ENCODE measurements at regions not wholly inside any gene's neighbourhood (a gene's known extent, or its start where the extent isn't known, plus 50 kb on each side); places are given as distances from the start of the nearest gene placed in this dataset.

DNA sequence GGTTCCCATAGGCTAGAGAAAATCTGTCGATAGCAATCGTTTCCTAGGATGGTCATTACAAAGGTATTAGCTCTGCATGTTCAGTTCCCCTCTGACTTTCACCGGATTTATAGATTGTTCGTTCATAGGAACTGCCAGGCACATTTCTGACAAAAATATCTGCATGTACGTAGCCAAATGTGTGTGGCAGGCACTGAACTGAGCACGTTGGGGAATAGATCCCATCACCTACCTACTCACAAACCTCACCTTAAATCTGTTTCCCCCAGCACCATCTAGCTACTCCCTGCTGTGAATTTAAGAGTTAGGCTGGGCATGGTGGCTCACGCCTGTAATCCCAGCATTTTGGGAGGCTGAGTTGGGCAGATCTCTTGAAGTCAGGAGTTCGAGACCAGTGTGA, 64.5 kb upstream of the TANC2 start:
- TF ChIP-seq, protein P1, sequence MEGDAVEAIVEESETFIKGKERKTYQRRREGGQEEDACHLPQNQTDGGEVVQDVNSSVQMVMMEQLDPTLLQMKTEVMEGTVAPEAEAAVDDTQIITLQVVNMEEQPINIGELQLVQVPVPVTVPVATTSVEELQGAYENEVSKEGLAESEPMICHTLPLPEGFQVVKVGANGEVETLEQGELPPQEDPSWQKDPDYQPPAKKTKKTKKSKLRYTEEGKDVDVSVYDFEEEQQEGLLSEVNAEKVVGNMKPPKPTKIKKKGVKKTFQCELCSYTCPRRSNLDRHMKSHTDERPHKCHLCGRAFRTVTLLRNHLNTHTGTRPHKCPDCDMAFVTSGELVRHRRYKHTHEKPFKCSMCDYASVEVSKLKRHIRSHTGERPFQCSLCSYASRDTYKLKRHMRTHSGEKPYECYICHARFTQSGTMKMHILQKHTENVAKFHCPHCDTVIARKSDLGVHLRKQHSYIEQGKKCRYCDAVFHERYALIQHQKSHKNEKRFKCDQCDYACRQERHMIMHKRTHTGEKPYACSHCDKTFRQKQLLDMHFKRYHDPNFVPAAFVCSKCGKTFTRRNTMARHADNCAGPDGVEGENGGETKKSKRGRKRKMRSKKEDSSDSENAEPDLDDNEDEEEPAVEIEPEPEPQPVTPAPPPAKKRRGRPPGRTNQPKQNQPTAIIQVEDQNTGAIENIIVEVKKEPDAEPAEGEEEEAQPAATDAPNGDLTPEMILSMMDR (IDR thresholded peaks at IDR 0.05; ENCODE audit: insufficient read depth, low read length) = no peak
- TF ChIP-seq POLR2AphosphoS5 (IDR thresholded peaks at IDR 0.05; ENCODE audit: low read depth) (no peak), GABPA (IDR thresholded peaks at IDR 0.05; ENCODE audit: low read depth) (no peak)
- TF ChIP-seq, protein P2, sequence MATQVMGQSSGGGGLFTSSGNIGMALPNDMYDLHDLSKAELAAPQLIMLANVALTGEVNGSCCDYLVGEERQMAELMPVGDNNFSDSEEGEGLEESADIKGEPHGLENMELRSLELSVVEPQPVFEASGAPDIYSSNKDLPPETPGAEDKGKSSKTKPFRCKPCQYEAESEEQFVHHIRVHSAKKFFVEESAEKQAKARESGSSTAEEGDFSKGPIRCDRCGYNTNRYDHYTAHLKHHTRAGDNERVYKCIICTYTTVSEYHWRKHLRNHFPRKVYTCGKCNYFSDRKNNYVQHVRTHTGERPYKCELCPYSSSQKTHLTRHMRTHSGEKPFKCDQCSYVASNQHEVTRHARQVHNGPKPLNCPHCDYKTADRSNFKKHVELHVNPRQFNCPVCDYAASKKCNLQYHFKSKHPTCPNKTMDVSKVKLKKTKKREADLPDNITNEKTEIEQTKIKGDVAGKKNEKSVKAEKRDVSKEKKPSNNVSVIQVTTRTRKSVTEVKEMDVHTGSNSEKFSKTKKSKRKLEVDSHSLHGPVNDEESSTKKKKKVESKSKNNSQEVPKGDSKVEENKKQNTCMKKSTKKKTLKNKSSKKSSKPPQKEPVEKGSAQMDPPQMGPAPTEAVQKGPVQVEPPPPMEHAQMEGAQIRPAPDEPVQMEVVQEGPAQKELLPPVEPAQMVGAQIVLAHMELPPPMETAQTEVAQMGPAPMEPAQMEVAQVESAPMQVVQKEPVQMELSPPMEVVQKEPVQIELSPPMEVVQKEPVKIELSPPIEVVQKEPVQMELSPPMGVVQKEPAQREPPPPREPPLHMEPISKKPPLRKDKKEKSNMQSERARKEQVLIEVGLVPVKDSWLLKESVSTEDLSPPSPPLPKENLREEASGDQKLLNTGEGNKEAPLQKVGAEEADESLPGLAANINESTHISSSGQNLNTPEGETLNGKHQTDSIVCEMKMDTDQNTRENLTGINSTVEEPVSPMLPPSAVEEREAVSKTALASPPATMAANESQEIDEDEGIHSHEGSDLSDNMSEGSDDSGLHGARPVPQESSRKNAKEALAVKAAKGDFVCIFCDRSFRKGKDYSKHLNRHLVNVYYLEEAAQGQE (IDR thresholded peaks at IDR 0.05; ENCODE audit: insufficient replicate concordance, low read depth) = no peak

Measured in HL-60 (cell line).